ENCODE measurements at regions not wholly inside any gene's neighbourhood (a gene's known extent, or its start where the extent isn't known, plus 50 kb on each side); places are given as distances from the start of the nearest gene placed in this dataset.

DNA sequence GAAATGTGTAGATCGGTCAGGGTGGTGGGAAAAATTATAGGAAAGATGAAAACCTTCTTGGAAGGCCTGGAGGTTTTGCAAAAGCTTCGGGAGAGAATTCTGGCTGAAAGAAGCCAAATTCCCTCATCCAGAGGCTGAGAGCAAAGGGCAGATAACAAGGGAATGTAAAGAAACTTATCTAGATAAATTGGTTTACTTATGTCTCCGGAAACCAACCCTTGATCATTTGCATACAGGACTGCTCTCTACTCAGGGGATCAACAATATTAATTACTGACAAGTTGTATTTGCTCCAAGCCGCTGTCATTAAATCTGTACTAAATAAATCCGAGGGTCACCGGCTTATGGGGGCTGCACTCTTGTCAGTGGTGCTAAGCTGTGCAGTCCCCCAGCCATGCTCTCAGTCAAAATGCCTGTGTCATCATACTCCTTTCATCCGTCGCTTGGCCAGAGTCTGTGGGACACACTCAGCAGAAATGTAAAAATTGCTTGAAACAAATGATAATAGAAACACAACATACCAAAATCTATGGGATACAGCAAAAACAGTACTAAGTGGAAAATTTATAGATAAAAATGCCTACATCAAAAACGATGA, 715.7 kb downstream of the KCTD8 start:
- TF ChIP-seq EP300 (IDR thresholded peaks at IDR 0.05) (no peak), POLR2A (IDR thresholded peaks at IDR 0.05) (no peak)
